ENCODE measurements at regions not wholly inside any gene's neighbourhood (a gene's known extent, or its start where the extent isn't known, plus 50 kb on each side); places are given as distances from the start of the nearest gene placed in this dataset.

- WGBS, 2 donors (ENCODE audit: low coverage in 1 of 2) = 80 to 90% methylated on average over 2 to 4 of the region's 4 CpGs
- TF ChIP-seq, protein P1, sequence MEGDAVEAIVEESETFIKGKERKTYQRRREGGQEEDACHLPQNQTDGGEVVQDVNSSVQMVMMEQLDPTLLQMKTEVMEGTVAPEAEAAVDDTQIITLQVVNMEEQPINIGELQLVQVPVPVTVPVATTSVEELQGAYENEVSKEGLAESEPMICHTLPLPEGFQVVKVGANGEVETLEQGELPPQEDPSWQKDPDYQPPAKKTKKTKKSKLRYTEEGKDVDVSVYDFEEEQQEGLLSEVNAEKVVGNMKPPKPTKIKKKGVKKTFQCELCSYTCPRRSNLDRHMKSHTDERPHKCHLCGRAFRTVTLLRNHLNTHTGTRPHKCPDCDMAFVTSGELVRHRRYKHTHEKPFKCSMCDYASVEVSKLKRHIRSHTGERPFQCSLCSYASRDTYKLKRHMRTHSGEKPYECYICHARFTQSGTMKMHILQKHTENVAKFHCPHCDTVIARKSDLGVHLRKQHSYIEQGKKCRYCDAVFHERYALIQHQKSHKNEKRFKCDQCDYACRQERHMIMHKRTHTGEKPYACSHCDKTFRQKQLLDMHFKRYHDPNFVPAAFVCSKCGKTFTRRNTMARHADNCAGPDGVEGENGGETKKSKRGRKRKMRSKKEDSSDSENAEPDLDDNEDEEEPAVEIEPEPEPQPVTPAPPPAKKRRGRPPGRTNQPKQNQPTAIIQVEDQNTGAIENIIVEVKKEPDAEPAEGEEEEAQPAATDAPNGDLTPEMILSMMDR (IDR thresholded peaks at IDR 0.05) = no peak
- TF ChIP-seq POLR2A (IDR thresholded peaks at IDR 0.05) (no peak), EP300 (IDR thresholded peaks at IDR 0.05; ENCODE audit: low read depth) (no peak), POLR2AphosphoS5 (IDR thresholded peaks at IDR 0.05) (no peak)
- intact Hi-C loops (cut with DNase I; ENCODE audit: low total_unique reads) = no loop called here
Observed at GRCh38 chr13:30032263-30032662, 181.8 kb upstream of the UBL3 start.

DNA sequence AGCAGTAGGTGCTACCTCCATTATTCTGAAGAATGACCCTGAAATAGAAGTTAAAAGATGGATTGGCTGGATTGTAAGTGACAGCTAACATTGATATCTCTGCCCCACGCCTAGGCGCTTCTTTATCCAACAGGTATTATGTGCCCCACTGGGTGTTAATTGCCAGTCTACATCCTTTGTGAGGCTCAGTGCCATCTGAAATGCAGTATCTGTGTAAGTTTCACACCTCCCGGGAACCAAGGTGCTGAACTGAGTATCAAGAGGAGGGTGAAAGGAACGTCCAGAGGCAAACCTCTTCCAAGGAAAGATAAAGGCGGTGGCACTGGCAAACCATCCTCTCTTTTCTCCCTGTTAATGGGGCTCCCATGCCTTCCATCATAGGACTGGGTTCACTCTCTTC, 181.1 kb upstream of the UBL3 start:
- Histone ChIP-seq H3K36me3 (no peaks in the 10 kb centered on the region), H3K27ac (no peak overlapping the region), H3K4me3 (no peak overlapping the region), H3K9me3 (no peaks in the 10 kb centered on the region), H3K4me1 (no peaks in the 10 kb centered on the region), H3K27me3 (no peaks in the 10 kb centered on the region)
- TF ChIP-seq POLR2AphosphoS5 (IDR thresholded peaks at IDR 0.05) = no peak
- no peak for TF ChIP-seq EP300 (IDR thresholded peaks at IDR 0.05; ENCODE audit: low read depth)
- TF ChIP-seq POLR2A (IDR thresholded peaks at IDR 0.05) = no peak
- in situ Hi-C loops (cut with MboI; ENCODE audit: low pct_ligation_motif_present in 1 of 4, low pct_unique_long_range_greater_than_20kb in 1 of 4, low sequenced_read_pairs in 3 of 4) (no loop called here), intact Hi-C loops (cut with DNase I; ENCODE audit: low total_unique reads) (no loop called here)
- DNase-seq = no peak
- 88 to 90% methylated on average over 3 to 5 of the region's 5 CpGs for WGBS, 2 donors (ENCODE audit: low coverage in 1 of 2)

More at GRCh38 chr13:30032263-30032662, 181.8 kb upstream of the UBL3 start:
- H3K9me3 ChIP-seq = no peaks in the 10 kb centered on the region
- H3K36me3 ChIP-seq = no peaks in the 10 kb centered on the region
- no peak overlapping the region for H3K4me3 ChIP-seq
- H3K27me3 ChIP-seq = no peaks in the 10 kb centered on the region
- no peak overlapping the region for H3K27ac ChIP-seq
- no peaks in the 10 kb centered on the region for H3K4me1 ChIP-seq
- in situ Hi-C loops (cut with MboI; ENCODE audit: low pct_ligation_motif_present in 1 of 4, low pct_unique_long_range_greater_than_20kb in 1 of 4, low sequenced_read_pairs in 3 of 4) = no loop called here
- DNase-seq = no peak

DNA sequence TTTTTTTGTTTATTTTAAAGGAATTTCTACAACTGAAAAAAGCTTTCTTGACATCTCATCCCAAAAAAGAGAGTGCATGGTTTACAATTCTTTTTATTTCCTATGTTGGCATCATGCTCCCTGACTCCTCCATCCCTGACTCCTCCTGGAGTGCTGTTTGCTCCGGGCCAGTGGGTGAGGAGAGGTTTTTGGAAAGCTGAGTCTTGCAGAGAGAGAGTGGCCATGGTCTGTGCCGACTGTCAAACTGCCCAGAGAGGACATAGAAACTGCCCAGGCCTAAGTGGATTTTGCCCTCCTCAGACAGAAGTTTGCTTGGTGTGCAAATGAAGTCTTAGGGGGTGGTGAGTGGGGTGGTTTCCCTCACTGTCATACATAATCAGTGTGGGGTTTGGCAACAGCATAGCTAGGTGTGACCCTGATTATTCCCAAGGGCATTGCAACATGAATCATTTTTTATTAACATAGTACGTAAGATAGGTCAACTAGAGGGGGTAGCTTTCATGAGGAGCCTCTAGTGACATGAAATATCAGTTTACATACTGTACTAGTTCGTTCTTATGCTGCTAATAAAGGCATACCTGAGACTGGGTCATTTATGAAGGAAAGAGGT, 179.8 kb upstream of the UBL3 start:
- WGBS, 2 donors (ENCODE audit: low coverage in 1 of 2) = 80 to 84% methylated on average over 2 to 4 of the region's 4 CpGs
- TF ChIP-seq POLR2AphosphoS5 (IDR thresholded peaks at IDR 0.05) = no peak
- TF ChIP-seq EP300 (IDR thresholded peaks at IDR 0.05; ENCODE audit: low read depth) = no peak
- TF ChIP-seq, protein P1 (IDR thresholded peaks at IDR 0.05) = no peak
- no peak for TF ChIP-seq POLR2A (IDR thresholded peaks at IDR 0.05)
- intact Hi-C loops (cut with DNase I; ENCODE audit: low total_unique reads) (no loop called here), in situ Hi-C loops (cut with MboI; ENCODE audit: low pct_ligation_motif_present in 1 of 4, low pct_unique_long_range_greater_than_20kb in 1 of 4, low sequenced_read_pairs in 3 of 4) (no loop called here)
- Histone ChIP-seq H3K4me1 (no peaks in the 10 kb centered on the region), H3K4me3 (no peak overlapping the region), H3K27ac (no peak overlapping the region), H3K9me3 (no peaks in the 10 kb centered on the region), H3K27me3 (no peaks in the 10 kb centered on the region), H3K36me3 (no peaks in the 10 kb centered on the region)
- no peak for DNase-seq

- Histone ChIP-seq H3K36me3 (no peaks in the 10 kb centered on the region), H3K27ac (no peak overlapping the region), H3K27me3 (no peaks in the 10 kb centered on the region), H3K4me3 (no peak overlapping the region), H3K9me3 (no peaks in the 10 kb centered on the region), H3K4me1 (no peaks in the 10 kb centered on the region)
- no peak for DNase-seq
- TF ChIP-seq POLR2AphosphoS5 (IDR thresholded peaks at IDR 0.05) (no peak), POLR2A (IDR thresholded peaks at IDR 0.05) (no peak), EP300 (IDR thresholded peaks at IDR 0.05; ENCODE audit: low read depth) (no peak)
- TF ChIP-seq, protein P1 (IDR thresholded peaks at IDR 0.05) = no peak
- in situ Hi-C loops (cut with MboI; ENCODE audit: low pct_ligation_motif_present in 1 of 4, low pct_unique_long_range_greater_than_20kb in 1 of 4, low sequenced_read_pairs in 3 of 4) (no loop called here), intact Hi-C loops (cut with DNase I; ENCODE audit: low total_unique reads) (no loop called here)
- WGBS, 2 donors (ENCODE audit: low coverage in 1 of 2) = 50 to 77% methylated on average over 5 to 6 of the region's 6 CpGs
Observed at GRCh38 chr13:30027569-30028455, 177.4 kb upstream of the UBL3 start.

Measured in transverse colon (tissue), 4 donors.